HG03558 (cell line): ENCODE measurements at regions not wholly inside any gene's neighbourhood (a gene's known extent, or its start where the extent isn't known, plus 50 kb on each side); places are given as distances from the start of the nearest gene placed in this dataset.
A peak's percentile ranks its signal among the peaks of the same experiment; 100 is the strongest.

ENCODE experiments used
- ATAC-seq: cut with Tn5 transposase; IDR thresholded peaks from one replicate; pipeline ENCODE4 v1.9.1; 2021; ENCODE audit warnings: moderate number of reproducible peaks; ENCODE audit not compliant: unreplicated experiment; ENCODE audit errors: extremely low read depth

DNA sequence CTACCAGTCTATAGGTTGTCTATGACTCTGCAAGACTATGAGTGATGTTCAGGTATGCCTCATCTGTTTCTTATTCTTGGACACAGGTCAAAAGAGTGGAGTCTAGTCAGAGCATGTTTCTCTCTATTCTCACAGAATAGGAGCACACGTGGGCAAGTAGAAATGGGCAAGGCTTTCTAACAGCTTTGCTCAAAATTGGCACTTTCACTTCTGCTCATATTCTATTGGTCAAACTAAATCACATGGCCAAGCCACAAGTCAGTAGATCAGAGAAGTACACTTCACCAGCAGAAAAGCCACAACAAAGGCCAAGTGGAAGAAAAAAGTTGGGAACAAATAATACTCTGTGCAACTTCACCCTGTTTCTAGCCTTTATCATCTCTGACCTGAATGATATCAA, 354.5 kb upstream of the SYNCRIP start:
- no peak for ATAC-seq

GRCh38 chr6:85996034-85996375, 353.3 kb upstream of the SYNCRIP start:
- ATAC-seq = no peak

DNA sequence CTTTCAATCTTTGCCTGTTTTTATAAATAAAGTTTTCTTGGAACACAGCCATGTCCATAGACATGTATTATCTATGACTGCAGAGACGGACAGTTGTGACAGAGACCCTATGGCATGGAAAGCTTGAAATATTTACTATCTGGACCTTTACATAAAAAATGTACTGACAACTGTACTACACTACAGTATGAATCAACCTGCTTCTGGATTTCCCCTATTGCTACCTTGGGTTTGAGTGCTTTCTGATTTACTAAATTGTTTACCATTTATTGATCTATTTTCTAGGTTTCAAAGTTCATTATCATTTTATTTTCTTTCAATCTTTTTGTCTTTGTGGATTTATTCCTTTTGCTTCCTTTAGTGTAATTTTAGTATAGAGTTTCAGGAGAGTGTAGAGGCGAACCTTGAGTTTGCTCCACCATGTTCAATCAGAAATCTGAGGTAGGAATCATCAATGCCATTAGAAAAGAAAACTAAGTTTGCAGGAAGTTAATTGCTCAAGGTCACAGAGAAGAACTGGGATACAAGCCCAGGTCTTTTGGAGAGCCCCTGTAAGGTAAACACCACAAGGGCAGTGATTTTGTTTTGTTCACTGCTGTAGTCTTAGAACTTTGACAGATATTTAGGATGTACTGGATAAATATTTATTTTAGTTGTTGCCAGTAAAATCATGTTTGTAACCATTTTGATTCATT, 352.8 kb upstream of the SYNCRIP start:
- no peak for ATAC-seq

DNA sequence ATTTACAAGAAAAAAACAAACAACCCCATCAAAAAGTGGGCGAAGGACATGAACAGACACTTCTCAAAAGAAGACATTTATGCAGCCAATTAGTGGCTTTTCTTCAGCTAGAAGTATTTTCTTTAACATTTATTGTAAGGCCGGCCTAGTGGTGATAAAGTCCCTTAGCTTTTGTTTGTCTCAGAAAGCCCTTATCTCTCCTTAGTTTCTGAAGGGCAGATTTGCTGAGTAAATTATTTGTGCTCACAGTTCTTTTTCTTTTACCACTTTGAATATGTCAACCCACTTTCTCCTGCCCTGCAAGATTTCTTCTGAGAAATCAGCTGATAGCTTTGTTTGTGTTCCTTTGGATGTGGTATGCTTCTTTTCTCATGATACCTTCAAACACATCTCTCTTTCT, 344.0 kb upstream of the SYNCRIP start:
- ATAC-seq = no peak

- no peak for ATAC-seq
Measured at GRCh38 chr6:85983032-85983659, 340.5 kb upstream of the SYNCRIP start.

DNA sequence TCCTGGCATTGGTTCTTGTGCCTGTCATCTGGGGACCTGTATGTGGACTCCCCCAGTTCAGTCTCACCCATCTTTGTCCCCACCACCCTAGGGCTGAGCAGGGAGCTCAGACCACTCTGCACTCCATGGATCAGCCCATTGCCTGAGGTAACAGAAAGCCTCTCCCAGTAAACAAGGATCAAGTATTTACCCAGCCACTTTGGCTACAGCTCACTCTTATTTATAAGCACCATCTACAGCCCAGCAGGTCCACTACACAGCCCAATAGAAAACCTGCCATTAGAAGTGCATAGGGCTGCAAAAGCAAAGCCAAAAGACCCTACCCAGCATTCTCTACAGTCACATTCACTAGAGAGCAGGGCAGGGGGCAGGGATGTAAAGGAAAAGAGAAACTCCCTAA, 335.0 kb upstream of the SYNCRIP start:
- ATAC-seq = no peak

GRCh38 chr6:85975957-85976356, 333.3 kb upstream of the SYNCRIP start:
- no peak for ATAC-seq

DNA sequence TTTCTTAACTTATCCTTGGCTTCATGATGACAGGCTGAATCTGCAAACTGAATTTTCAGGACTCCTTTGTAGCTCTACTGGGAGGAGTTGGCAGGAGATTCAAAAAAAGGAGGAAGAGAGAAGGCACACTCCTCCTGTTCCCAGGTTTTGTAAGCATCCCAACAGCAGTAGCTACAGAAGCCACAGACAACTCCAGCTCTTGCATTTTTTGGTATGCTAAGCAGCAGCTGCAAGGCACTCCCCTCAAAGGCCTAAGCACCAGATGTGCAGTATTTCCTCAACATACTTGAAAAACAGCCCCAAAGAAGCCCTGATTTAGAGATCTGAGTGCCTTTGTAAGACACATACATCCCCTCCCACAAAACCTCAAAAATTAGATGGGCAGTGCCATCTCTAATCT, 328.6 kb upstream of the SYNCRIP start:
- no peak for ATAC-seq

- ATAC-seq = no peak
Measured at GRCh38 chr6:85966828-85967227, 324.1 kb upstream of the SYNCRIP start.

DNA sequence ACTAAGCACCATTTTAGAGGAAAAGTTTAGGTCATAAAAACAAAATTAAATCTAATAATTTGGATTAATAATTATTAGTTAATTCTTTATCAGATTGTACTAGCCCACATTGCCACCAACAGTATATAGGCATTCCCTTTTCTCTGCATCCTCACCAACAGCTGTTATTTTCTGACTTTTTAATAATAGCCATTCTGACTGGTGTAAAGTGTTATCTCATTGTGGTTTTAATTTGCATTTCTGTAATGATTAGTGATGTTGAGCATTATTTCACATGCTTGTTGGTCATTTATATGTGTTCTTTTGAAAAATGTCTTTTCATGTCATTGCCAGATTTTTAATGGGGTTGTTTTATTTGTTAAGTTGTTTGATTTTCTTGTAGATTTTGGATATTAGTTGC, 319.1 kb upstream of the SYNCRIP start:
- ATAC-seq = no peak

DNA sequence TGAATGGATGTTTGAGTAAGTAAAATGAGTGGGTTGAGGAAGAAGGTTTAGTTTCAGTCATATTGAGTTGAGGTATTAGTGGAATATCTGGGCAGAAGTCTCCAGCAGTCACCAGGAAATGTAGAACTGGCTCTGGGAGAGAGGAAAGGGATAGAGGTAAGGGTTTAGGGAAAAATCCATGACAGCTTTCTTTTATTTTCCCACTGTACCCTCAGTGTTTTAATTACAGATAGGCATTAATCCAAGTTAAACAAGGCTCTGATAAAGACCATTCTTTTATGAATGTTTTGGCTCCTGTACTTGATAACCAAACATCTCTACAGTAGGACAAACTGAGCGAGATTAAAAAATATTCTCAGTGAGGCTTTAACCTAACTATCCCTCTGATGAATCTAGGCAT, 318.4 kb upstream of the SYNCRIP start:
- ATAC-seq = no peak

DNA sequence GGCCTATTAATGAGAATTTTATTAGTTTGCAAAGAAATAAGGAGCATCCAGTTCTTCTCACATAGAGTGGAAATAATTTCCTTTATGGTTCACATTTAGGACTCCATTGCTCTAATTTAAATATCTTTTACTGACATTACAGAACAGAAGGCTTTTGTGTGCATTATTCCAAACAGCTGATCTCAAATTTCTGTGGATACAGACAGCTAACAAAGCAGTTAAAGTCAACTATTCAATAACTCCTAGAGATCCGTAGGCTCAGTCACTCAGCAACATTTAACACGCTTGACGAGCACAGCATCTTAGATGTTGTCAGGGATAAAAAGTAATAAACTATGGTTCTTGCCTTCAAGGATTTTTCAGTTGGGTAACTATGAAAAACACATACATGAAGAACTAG, 305.8 kb upstream of the SYNCRIP start:
- ATAC-seq = no peak

DNA sequence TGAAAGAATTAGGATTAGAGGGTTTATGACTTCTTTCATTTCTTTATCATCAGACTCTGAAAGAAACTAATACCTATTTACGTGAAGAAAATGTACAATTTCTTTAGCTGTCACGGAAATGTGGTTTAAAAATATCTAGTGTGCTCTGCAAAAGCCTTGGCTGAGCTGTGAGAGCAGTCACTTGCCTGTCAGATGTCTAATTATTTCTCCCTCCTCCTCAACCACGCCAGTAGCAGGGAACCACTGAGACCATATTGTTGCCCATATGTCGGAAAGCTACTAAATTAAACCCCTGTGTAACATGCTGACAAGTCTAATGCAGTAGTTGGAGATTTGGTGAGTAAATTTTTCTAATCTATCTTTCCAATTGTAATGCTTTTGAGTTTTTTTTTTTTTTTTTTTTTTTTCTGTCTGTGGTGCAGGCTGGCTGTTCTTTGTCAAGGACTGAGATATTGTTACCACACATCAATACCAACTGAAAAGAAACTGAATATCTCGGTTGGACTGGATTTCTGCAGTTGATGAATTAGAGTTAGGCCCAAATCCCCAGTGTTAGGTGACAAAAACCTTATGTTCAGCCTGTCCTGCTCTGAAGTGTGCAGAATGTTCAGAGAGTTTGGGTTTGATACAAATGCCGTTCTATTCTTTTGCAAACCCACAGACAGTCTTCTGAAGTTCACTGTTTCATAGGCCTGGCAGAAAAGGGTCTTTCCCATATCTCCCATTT, 302.9 kb upstream of the SYNCRIP start:
- ATAC-seq = no peak

GRCh38 chr6:85944776-85945175, 302.1 kb upstream of the SYNCRIP start:
- no peak for ATAC-seq

DNA sequence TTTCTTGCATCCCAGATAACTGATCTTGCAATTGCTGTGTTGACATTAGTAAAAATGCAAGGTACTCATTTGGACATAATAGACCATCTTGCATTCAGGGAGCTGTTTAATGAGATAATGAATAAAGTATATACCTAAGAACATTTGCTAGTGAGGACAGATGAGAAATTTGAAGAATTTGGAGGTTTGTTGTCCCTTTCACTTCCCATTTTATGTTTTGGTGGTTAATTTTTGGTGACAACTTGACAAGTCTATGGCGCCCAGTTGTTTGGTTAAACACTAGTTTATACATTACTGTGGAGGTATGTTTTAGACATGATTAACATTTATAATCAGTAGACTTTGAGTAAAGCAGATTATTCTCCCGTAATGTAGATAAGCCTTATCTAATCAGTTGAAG, 300.2 kb upstream of the SYNCRIP start:
- no peak for ATAC-seq

DNA sequence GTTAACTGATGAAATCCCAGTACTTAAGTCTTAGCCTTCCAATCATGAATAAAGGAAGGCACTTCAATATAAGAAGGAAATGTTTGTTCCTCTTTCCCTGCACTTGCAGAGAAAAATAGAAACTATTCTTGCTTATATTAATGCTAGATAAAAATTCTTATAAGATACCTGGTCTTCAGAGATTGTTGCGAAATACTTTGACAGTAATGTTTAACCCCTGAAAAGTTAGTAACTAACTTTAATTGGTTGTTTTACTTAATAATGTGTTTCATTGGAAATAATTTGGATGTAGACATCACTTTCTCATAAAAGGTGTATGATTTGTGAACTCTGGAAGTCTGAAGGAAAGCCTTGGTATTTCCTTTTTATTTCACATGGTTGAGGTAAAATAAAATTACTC, 294.2 kb upstream of the SYNCRIP start:
- ATAC-seq = no peak

DNA sequence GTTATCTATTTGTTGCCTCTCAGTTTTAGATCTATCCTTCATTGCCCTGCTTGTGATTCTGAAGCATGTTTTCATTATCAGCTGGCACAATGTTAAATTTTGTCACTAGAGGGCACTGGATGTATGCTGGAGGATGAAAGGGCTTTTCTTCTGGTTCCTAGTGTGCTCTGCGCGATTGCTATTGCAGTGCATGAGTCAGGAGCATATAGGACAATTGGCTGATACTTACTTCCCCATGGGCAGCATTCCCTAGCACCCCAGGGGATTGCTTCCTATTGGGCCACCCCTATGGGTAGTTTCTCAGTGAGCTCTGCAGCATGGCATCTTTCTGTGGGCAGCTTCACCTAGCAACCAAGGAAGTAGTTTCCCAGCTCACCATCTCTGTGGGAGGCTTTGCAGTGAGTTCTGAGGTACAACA, 280.3 kb upstream of the SYNCRIP start:
- ATAC-seq = peak; percentile 90

DNA sequence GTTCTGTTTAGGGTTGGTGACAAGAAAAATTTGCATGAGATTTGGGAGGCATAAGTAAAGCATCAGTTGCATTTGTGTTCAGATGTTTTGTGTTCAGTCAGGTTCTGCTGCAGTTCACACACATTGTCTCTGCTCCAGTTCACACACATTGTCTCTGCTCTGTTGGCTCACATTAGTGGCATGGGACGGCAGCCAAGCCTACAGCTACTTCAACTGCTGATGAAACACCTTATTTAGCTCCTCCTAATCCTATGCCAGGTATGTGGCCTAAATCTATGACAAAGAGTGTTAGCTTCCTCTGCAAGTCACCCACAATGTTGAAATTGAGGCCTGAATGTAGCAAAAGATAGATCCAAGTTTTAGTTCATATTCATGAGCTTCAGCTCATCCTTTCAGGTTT, 278.1 kb upstream of the SYNCRIP start:
- ATAC-seq = no peak

DNA sequence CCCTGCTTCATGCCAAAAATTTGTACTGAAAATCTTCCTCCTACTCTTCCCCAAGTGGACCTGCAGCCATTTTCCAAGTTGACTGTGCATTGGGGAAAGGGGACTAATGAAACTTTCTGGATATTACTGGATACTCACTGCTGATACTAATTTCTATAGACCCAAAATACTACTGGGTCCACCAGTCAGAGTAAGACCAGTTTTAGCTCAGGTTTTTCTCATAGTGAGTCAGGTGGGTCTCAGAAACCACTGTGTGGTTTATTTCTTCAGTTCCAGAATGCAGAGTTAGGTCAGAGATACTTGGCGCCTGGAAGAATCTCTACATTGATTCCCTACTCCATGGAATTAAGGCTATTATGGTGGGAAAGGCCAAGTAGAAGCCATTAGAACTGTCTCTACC, 274.8 kb upstream of the SYNCRIP start:
- ATAC-seq = no peak

DNA sequence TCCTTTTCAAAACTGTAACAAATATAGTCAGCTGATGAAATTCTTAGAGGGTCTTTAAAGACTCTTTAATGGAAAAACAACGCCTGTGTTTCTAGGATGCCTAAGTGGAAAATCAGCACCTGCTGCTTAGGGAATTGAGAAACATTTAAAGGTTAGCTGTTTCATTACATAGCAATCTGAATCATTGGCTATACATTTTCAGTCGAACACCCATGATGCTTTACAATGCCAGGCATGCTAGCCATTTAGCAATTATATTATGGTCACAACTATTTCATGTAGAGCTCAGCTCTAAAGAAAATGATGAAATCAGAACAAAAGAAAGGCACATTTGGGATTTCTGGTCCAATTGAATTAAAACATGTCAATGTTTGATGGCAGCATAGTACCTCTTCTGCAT, 270.3 kb upstream of the SYNCRIP start:
- ATAC-seq = no peak

DNA sequence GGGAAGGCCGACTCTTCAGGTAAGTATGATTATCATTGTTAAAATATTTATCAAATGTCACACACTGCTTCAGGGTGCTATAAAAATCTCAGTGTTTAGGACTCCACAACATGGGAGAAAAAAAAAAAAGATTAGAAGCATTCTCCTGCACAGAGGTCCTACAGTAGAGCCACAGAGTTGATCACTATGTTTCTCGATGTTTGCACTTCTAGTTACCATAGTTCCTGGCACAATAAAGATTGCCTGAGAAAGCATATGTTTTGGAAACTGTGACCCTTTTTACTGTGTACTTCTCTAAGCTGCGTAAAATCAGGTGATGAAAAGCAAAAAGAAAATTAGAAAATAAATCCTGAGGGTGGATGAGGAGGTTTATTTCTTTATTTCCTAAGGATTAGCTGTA, 269.9 kb upstream of the SYNCRIP start:
- no peak for ATAC-seq

DNA sequence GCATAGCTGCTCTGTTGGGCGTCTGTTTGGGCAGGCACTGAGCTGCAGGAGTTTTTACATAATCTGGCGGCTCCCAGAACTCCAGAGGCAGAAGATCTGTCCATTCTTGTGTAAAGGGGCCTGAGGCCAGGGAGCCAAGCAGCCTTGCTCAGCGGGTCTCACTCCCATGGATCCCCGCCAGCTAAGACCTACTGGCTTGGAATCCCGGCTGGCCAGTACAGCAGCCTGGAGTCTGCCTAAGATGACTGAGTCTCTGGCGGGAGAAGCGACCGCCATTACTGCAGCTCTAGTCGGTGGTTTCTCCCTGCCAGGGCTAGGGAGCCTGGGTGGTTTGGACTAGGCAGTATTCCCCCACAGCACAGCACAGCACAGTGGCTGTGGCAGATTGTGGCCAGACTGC, 268.4 kb upstream of the SYNCRIP start:
- no peak for ATAC-seq
